Fibroblast of skin of abdomen (primary cell): ENCODE measurements at regions not wholly inside any gene's neighbourhood (a gene's known extent, or its start where the extent isn't known, plus 50 kb on each side); places are given as distances from the start of the nearest gene placed in this dataset.

ENCODE experiments used
- DNase-seq: peaks from one replicate; pipeline ENCODE4 v3.0.0-alpha.2; 2013

GRCh38 chr7:16223963-16224707, 197.2 kb downstream of the CRPPA start:
- peak; percentile 4 for DNase-seq

GRCh38 chr7:16212610-16213009, 208.7 kb downstream of the CRPPA start:
- no peak for DNase-seq

DNA sequence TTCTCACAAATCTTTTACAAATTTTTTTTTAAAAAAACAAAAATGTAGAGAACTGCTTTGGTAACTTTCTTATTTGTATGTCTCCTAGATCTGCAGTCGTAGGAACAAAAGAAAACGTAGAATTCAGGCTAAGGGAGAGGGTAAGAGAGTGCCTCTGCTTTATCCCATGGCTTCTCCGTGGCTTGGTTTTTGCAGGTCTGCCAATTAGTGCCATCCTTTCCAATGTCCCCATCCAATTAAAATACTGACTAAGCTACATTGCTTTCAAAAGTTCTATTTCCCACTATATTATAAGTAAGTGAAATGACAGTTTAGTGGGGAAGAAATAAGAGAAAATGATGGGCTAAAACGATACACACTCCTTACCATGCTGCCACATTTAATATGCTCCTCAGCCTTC, 209.3 kb downstream of the CRPPA start:
- no peak for DNase-seq

- DNase-seq: no peak
These were observed 209.9 kb downstream of the CRPPA start for GRCh38 chr7:16211402-16211925.

- no peak for DNase-seq
These were observed 211.2 kb downstream of the CRPPA start for GRCh38 chr7:16210171-16210570.

DNA sequence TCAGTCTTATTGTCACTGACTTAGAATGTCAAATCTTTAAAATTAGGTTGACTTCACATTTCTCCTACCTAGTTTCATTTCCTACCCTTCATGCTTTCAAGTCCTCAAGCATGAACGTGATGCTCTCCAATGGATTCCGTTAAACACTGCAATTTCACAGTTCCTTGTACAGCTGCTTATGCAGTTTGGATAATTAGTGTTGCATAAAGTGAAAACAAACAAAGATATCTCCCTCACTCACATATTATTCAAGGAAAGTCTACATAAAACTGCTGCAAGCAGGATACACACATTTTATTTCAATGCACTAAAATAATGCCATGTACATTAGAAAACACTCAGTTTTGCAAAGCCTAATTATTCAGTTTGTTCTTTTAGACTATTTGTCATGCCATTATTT, 214.0 kb downstream of the CRPPA start:
- DNase-seq: no peak

DNA sequence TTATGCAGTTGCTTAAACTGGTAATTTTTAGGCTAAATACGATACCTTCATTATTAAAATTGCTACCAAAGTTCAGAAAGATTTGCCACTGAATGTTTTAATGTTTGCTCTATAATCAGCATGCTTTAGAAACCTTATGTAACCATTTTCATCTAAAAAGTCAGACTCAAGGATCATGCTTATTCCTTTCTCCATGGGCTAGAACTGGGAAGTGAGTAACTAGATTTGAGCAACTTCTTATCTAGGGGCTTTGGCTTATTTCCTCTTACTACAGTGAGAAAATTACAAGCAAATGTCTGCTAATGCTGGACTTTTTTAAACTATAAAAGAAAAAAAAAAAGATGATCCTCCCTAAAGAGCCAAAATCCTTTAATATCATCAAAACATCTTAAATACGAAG, 215.9 kb downstream of the CRPPA start:
- DNase-seq: no peak

DNA sequence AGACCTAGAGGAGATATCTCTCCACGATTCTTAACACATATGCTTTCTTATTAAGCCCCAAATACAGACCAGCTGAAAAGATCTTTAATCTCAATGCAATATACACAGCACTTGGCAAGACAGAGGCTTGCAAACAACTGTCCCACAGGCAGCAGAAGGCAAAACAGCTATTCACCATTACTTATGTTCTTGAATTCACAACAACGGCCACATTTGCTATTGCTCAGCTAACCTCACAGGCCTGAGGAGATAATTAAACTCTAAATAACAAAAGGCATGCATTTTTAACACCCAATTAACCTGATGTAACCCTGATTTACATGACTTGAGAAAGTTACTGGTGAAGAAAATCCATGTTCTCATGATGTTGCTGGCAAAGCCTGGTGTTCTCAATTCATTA, 216.4 kb downstream of the CRPPA start:
- no peak for DNase-seq

DNA sequence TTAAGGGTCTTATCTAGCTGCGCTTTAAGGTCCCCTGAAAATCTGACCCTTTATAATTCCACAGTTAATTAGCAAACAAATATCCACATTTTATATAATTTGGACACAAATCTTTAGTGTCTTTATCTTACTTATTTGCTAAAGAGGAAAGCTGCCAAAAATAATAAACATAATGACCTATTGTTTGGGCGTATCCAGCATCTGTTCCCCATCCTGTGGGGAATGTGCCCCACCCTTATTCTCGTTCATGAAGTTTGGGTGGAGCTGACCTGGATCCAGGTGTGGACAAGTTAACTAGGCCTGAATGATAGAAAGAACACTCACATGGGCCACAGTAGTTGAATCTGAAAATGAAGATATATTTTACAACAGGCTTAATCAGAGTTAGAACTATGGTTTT, 218.3 kb downstream of the CRPPA start:
- DNase-seq: no peak

DNA sequence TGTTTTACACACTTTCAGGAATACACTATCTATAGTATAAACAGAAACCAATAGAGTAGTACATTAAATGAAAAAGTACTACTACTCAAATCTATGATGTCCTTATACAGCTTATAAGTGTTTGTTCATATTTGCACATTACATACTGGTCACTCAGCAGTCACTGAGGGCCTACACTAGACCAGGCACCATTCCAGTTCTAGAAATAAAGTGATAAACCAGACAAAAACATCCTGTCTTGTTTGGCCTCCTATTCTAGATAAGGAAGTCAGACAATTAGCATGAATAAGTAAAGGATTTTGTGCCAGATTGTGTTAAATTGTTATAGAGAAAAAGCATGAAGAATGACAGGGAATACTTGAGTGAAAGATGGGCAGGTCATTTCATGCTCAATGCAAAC, 219.0 kb downstream of the CRPPA start:
- no peak for DNase-seq

DNA sequence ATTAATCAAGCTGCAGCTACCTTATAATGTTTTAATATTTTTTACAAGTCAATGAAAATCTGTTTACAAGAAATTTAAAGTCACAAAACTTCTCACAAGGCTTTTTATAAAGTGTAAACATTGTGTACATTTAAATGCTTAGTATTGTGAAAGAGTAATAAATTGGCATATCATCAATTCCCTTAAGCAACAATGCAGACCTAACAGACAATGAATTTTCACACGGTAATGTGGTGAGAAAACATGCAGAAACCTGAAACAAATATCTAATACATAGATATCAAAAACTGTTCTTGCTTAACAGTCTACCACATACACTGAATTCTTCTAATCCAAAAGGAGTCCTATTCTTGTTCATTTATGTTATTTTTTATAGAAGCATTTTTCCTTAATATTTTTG, 220.7 kb downstream of the CRPPA start:
- DNase-seq: no peak

DNA sequence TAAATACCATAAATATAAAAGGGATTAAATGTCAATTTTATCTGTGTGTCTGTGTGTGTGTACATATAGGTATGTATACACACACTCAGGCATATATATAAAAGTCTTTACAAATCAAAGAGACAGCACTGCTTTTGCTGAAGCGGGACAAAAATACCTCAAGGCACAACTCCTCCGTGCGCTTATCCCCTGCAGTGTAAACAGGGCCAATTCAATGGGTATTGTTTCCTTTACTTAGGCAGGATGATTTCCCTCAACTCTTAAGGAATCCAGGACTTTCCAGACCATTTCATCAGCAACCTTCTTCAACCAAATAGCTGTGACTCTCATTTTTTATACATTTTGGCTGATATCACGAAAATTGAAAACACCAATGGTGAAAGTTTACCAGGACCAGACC, 227.7 kb downstream of the CRPPA start:
- no peak for DNase-seq

- DNase-seq: peak; percentile 69
These were observed 232.2 kb downstream of the CRPPA start for GRCh38 chr7:16189026-16189715.

DNA sequence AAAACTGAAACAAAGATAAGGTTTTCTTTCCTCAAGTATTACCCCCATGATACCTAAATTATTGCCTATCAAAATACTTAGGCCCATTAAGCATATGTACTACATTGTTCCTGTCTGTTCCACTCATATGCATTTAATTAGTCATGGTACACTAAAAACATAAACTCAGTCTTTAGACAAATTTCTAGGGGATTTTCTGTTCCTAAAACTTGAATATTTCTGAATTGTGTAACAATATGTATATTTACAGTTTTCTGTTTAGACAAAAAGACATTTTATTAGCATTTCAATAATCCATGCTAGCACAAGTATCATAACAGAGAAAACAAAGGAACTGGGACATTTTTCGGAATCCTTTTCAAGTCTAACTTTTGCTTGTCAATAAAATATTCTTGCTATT, 234.2 kb downstream of the CRPPA start:
- peak; percentile 36 for DNase-seq

- DNase-seq: no peak
These were observed 242.8 kb downstream of the CRPPA start for GRCh38 chr7:16178585-16178984.

- DNase-seq: peak; percentile 12
These were observed 243.2 kb downstream of the CRPPA start for GRCh38 chr7:16178092-16178491.

GRCh38 chr7:16174253-16174652, 247.1 kb downstream of the CRPPA start:
- DNase-seq: no peak

DNA sequence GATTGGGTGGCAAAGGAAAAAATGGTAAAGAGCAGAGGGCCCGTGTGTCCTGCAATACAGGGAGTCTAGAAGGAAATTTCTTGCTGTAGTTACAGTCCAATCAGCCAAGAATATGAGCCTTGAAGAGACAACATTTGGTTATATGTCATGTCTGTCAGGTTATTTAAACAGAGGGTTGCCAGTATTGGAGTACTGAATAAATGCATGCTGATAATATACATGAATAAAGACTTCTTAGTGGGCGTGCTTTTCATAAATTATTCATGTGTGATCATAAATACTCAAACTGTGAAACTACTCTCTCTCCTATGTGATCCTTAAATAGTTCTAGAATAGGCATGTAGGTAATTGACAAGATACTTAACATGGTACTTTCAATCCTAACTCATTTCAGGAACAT, 249.0 kb downstream of the CRPPA start:
- DNase-seq: no peak

GRCh38 chr7:16171928-16172327, 249.4 kb downstream of the CRPPA start:
- DNase-seq: no peak

DNA sequence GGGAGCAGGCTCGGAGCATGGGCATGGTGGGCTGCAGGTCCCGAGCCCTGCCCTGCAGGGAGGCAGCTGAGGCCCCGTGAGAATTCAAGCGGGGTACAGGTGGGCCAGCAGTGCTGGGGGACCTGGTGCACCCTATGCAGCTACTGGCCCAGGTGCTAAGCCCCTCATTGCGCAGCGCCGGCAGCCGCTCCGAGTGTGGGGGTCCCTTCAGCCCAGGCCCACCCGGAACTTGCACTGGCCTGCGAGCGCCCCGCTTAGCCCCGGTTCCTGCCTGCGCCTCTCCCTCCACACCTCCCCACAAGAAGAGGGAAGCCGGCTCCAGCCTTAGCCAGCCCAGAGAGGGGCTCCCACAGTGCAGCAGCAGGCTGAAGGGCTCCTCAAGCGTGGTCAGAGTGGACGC, 250.7 kb downstream of the CRPPA start:
- DNase-seq: no peak

DNA sequence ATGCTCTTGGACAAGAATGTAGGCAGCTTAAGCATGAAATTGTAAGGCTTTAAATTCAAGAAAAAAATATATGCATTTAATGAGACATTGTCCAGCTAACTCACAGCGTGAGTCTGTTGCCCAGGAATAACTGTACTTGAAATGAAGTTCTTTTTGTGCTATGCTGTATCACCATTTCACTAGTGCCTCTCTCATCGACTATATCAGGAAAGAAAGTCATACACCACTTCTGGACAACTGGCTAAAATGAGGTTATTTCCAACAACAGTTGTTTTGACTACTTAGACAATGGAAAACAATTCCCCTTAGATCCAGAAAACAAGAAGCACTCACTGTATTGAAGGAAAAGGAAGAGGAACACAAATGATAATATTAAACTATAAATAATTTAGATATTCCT, 251.8 kb downstream of the CRPPA start:
- no peak for DNase-seq

DNA sequence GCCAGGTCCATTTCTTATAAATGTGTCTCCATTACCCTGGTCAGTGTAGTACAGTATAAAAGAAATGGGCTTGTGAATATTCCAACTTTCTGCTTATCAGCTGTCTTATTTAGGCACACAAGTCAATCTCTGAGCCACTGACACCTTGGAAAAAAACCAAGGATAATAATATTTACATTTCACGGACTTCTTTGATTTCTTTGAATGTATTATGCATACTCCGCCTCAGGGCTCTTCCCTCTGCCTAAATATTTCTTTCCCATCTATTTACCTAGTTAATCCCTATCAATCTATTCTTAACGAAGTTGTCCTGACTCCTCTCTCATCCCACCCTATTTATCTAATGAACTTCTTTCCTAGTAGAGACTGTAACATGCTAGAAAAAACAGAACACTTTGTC, 253.8 kb downstream of the CRPPA start:
- no peak for DNase-seq

GRCh38 chr7:16144361-16144760, 277.0 kb downstream of the CRPPA start:
- DNase-seq: no peak

DNA sequence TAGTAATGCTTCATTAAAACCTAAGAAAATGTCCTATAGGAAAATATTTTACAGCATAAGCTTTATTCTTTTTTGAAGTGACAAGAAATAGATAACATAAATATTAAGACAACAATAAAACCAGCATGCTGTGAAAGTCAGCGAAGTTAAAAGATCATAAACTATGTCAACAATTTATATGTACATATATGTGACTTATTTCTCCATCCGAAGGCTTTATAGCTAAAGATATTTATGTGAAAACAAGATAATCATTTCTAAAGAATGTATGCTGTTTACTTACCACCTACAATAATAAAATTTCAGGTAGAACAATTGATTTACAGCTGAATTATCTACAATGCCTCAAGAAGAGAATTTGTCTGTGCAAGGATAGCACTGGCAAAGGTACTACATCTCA, 283.4 kb downstream of the CRPPA start:
- DNase-seq: no peak
